GM23248 (cell line): ENCODE measurements at regions not wholly inside any gene's neighbourhood (a gene's known extent, or its start where the extent isn't known, plus 50 kb on each side); places are given as distances from the start of the nearest gene placed in this dataset.

ENCODE experiments used
- EZH2 ChIP-seq: fragments of 200-600 bp; sonication (generic); IDR thresholded peaks from 2 replicates; pipeline ENCODE4 v1.6.1; 2018; ENCODE audit warnings: antibody characterized with exemption, mild to moderate bottlenecking; ENCODE audit not compliant: insufficient read depth, poor library complexity, severe bottlenecking
- EZH2phosphoT487 ChIP-seq: fragments of 200-600 bp; sonication (generic); IDR thresholded peaks from 2 replicates; pipeline ENCODE4 v1.6.1; 2018; ENCODE audit warnings: antibody characterized with exemption, moderate library complexity, mild to moderate bottlenecking, low read depth; ENCODE audit not compliant: insufficient read depth

DNA sequence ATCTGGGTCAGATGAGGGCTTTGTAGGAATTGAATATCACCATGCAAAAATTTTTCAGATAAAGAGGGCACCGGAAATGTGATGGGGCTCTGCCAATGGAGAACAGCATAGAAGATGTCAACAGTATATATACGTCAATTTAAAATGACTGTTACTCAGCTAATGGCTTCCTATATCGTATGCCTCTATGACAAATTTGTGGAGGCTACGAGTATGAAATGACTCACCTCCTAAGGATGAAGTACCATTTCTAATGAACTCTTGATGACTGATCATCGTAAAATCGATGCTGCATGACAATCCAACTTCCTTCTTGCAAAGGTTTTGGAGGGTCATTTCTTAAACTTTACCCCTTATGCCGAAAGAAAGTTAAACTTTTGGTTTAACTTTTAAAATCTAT is 450.3 kb upstream of the ZP4 start:
- TF ChIP-seq EZH2phosphoT487 = no peak
- no peak for TF ChIP-seq EZH2
